ENCODE measurements at regions not wholly inside any gene's neighbourhood (a gene's known extent, or its start where the extent isn't known, plus 50 kb on each side); places are given as distances from the start of the nearest gene placed in this dataset.

DNA sequence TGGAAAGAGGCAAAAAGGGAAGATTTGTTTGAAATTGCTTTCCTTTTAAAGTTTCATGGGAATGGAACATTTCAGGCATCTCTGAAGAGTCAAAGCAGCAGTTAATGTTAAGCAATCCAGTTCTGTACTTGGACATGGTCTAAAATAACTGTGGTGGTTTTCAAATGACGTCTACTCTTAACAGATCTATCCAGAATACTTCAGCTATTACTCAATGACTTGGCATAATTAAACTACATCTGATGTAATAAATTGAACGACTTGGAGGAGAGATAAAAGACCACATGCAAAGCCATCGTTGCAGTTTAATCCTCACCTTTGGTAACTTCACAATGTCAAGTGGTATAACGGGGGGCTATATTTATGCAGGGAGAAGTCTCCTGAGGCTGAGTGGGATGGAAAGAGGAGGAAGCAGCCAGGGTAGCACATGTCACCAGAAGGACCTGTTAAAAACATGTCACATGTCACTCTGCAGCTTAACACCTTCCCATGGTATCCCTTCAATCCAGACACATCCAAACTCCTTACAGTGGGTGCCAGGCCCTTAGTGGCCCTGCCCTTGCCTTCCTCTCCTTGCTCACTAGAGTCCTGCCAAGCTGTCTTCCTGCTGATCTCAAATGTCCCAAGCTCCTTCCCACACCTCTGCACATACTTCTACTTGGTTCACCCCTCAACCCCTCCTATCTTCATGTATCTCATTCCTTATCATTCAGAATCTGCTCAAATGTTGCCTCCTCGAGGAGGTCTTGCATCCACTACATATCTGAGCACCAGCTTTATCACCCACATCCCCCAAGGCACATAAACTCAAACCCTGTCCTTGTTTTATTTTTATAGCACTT lies 327.8 kb downstream of the SUCLA2 start:
- no peaks in the 10 kb centered on the region for H3K9me3 ChIP-seq
- peaks cover 0 to 24% (median 14%) of the 10 kb centered on the region in 9 donors for H3K4me1 ChIP-seq
- H3K27me3 ChIP-seq, result no peaks in the 10 kb centered on the region
- ATAC-seq (peak; percentile 88 to 96 (median 93)), DNase-seq (peak in 1 of 2 donors; percentile 3)
- no peaks in the 10 kb centered on the region for H3K36me3 ChIP-seq
- 22 to 23% methylated on average over 5 of the region's 5 CpGs for WGBS, 2 donors
- intact Hi-C loops (cut with DNase I), result no loop called here
- TF ChIP-seq, protein P1, sequence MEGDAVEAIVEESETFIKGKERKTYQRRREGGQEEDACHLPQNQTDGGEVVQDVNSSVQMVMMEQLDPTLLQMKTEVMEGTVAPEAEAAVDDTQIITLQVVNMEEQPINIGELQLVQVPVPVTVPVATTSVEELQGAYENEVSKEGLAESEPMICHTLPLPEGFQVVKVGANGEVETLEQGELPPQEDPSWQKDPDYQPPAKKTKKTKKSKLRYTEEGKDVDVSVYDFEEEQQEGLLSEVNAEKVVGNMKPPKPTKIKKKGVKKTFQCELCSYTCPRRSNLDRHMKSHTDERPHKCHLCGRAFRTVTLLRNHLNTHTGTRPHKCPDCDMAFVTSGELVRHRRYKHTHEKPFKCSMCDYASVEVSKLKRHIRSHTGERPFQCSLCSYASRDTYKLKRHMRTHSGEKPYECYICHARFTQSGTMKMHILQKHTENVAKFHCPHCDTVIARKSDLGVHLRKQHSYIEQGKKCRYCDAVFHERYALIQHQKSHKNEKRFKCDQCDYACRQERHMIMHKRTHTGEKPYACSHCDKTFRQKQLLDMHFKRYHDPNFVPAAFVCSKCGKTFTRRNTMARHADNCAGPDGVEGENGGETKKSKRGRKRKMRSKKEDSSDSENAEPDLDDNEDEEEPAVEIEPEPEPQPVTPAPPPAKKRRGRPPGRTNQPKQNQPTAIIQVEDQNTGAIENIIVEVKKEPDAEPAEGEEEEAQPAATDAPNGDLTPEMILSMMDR (IDR thresholded peaks at IDR 0.05), result no peak
- H3K27ac ChIP-seq, result peak overlapping the region in 5 of 10 donors; percentile 6 to 64 (median 50)
- H3K4me3 ChIP-seq, result no peak overlapping the region

DNA sequence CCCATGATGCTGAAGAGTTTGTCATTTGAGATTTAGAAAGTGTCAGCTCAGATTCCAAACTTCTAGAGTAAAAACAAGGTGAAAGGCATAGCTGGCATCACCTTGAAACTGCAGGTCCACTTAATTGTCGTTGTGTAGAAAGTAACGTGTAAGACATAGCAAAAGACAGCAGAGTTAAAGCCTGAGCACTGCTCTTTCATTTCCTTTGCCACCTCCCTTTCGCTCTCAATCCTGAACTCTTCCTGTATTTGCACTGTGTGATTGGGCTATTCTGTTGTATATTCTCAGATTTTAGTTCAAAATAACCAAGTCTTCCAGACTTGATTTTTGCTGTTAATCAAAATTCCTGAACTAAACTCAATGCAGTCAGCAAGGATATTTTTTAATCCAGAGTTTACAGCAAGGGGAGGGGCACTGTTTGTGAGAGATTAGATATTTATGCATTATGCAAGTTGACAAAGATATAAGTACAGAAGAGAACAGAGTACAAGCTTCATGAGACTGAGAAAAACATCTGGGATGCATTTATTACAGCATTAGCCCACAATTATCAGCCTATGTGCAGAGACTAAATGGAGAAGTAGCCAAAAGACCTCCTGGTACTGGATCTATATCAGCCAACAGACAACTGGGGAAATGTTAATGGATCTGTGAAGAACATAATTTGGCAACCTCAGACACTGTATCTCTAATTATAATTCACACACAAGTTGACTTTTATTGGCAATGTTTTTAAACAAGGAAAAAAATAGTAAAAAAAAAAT lies 328.6 kb downstream of the SUCLA2 start:
- intact Hi-C loops (cut with DNase I), result no loop called here
- Histone ChIP-seq H3K36me3 (no peaks in the 10 kb centered on the region), H3K4me1 (peaks cover 0 to 24% (median 14%) of the 10 kb centered on the region in 9 donors), H3K27me3 (no peaks in the 10 kb centered on the region), H3K27ac (peak overlapping the region in 6 of 10 donors; percentile 6 to 64 (median 36)), H3K4me3 (no peak overlapping the region), H3K9me3 (no peaks in the 10 kb centered on the region)
- DNase-seq (no peak), ATAC-seq (peak in 5 of 8 donors; percentile 41 to 72 (median 60))
- WGBS, 2 donors, result 61 to 63% methylated on average over 3 of the region's 3 CpGs
- TF ChIP-seq, protein P1 (IDR thresholded peaks at IDR 0.05), result no peak

DNA sequence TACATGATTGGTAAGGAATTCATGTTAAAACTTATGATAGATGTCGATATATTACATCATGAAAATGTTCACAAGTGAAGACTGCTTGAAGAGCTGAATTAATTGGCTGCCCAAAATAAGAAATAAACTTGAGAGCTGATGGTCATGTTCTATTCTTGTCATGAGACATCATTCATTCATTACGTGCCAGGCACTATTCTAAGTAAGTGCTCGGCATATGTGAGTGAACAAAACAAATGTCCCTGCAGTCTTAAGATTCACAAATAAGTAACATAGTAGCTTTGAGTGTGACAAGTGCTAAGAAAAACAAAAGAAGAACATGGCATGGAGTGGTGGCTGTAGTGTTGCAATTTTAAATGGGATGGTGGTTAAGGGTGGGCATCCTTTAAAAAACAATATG lies 329.3 kb downstream of the SUCLA2 start:
- Histone ChIP-seq H3K27ac (peak overlapping the region in 5 of 10 donors; percentile 6 to 64 (median 50)), H3K4me1 (peaks cover 0 to 24% (median 14%) of the 10 kb centered on the region in 9 donors), H3K9me3 (no peaks in the 10 kb centered on the region), H3K4me3 (no peak overlapping the region), H3K36me3 (no peaks in the 10 kb centered on the region), H3K27me3 (no peaks in the 10 kb centered on the region)
- WGBS, 2 donors, result 73 to 76% methylated on average over 3 of the region's 3 CpGs
- DNase-seq (no peak), ATAC-seq (peak in 4 of 8 donors; percentile 51 to 61 (median 54))
- TF ChIP-seq, protein P1 (IDR thresholded peaks at IDR 0.05), result no peak
- intact Hi-C loops (cut with DNase I), result no loop called here

DNA sequence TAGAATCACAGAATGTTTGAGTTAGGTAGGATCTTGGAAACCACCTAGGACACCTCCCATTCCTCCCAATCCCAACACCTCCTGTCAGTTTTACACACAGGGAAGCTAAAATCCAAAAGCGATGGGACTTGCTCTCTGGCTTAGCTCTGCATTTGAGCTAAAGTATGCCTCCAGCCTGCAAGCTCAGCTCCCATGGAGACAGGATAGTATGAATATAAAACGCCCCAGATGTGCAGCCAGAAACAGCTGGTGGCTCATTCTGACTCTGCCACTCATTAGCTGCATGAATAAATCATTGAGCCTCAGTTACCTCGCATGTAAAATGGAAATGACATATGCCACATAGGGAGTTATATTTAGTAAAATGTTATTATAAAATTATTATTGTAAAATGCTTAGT lies 336.0 kb downstream of the SUCLA2 start:
- Histone ChIP-seq H3K27me3 (no peaks in the 10 kb centered on the region), H3K36me3 (no peaks in the 10 kb centered on the region), H3K4me1 (no peaks in the 10 kb centered on the region), H3K27ac (no peak overlapping the region), H3K9me3 (peaks cover 0 to 3% (median 0%) of the 10 kb centered on the region in 11 donors), H3K4me3 (no peak overlapping the region)
- DNase-seq, result no peak
- WGBS, 2 donors, result 69 to 79% methylated on average over 3 of the region's 3 CpGs
- ATAC-seq, result no peak
- TF ChIP-seq, protein P1 (IDR thresholded peaks at IDR 0.05), result no peak
- intact Hi-C loops (cut with DNase I), result no loop called here
